ENCODE measurements at regions not wholly inside any gene's neighbourhood (a gene's known extent, or its start where the extent isn't known, plus 50 kb on each side); places are given as distances from the start of the nearest gene placed in this dataset.

DNA sequence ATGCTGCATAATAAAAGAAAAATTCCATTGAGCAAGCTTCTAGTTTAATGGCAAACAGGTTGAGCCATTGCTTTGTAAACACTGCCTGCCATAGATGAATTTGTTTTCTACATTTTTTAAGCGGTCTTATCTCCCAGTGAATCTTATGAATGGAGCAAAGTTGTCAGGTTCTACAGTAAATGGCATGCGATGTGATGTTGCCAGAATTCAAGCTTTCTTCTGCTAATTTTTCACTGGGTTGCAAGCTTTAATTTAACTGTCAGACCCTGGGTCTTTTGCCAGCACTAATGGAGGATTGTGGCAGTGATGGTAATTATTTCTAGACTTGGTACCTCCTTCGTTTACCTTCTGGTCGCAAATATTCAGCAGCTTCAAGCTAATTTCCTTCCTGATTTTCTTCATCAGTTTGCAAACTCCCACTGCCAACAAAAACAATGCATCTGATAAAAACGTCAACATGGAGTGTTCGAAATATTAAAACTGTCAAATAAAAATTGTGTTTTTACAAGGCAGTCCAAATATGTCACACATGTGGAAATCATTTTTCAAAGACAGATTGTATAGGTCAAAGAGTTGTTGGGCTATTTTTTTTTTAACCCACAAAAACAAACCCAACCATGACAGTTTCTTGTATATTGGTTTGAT, 274.2 kb upstream of the ERCC4 start:
- H3K4me1 ChIP-seq (ENCODE audit: control insufficient read depth, insufficient read depth, low read length): no peaks in the 10 kb centered on the region
- no peaks in the 10 kb centered on the region for H3K9me3 ChIP-seq (ENCODE audit: control insufficient read depth, insufficient read depth, low read depth, low read length)
- CTCF ChIA-PET: no interaction called here
- no peak overlapping the region for H3K4me3 ChIP-seq (ENCODE audit: low read depth, low read length)
- no peak overlapping the region for H3K27ac ChIP-seq (ENCODE audit: extremely low read depth, low read depth, low read length)
- TF ChIP-seq ZNF23 (tag by site-specific recombination; IDR thresholded peaks at IDR 0.05; ENCODE audit: borderline replicate concordance): no peak
- TF ChIP-seq ZNF280C (tag by site-specific recombination; IDR thresholded peaks at IDR 0.05): no peak
- no peak for TF ChIP-seq IKZF3 (tag by site-specific recombination; IDR thresholded peaks at IDR 0.05)
- no peak for TF ChIP-seq ZNF121 (tag by site-specific recombination; IDR thresholded peaks at IDR 0.05)
- no peak for TF ChIP-seq TRIM28 (IDR thresholded peaks at IDR 0.05; ENCODE audit: borderline replicate concordance, low read length)
- POLR2A ChIA-PET: no interaction called here
- H3K36me3 ChIP-seq (ENCODE audit: control insufficient read depth in 2 of 2, insufficient read depth in 1 of 2, low read length in 2 of 2): no peaks in the 10 kb centered on the region

- CTCF ChIA-PET: no interaction called here
- TF ChIP-seq ZIC2 (tag by site-specific recombination; IDR thresholded peaks at IDR 0.05) (no peak), KLF8 (tag by site-specific recombination; IDR thresholded peaks at IDR 0.05) (no peak), ZNF843 (tag by site-specific recombination; IDR thresholded peaks at IDR 0.05) (no peak), ZNF2 (tag by site-specific recombination; IDR thresholded peaks at IDR 0.05) (no peak), ZNF580 (tag by site-specific recombination; IDR thresholded peaks at IDR 0.05) (no peak), ZBTB6 (tag by site-specific recombination; IDR thresholded peaks at IDR 0.05) (no peak), ZNF610 (tag by site-specific recombination; IDR thresholded peaks at IDR 0.05; ENCODE audit: borderline replicate concordance) (no peak), ZNF596 (tag by site-specific recombination; IDR thresholded peaks at IDR 0.05) (no peak), ZNF175 (tag by site-specific recombination; IDR thresholded peaks at IDR 0.05) (no peak), ZNF366 (tag by site-specific recombination; conservative IDR thresholded peaks at IDR 0.05) (no peak), ZNF223 (tag by site-specific recombination; IDR thresholded peaks at IDR 0.05) (no peak), ZNF416 (tag by site-specific recombination; IDR thresholded peaks at IDR 0.05) (no peak)
- TF ChIP-seq, protein P1, sequence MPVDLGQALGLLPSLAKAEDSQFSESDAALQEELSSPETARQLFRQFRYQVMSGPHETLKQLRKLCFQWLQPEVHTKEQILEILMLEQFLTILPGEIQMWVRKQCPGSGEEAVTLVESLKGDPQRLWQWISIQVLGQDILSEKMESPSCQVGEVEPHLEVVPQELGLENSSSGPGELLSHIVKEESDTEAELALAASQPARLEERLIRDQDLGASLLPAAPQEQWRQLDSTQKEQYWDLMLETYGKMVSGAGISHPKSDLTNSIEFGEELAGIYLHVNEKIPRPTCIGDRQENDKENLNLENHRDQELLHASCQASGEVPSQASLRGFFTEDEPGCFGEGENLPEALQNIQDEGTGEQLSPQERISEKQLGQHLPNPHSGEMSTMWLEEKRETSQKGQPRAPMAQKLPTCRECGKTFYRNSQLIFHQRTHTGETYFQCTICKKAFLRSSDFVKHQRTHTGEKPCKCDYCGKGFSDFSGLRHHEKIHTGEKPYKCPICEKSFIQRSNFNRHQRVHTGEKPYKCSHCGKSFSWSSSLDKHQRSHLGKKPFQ (tag by site-specific recombination; IDR thresholded peaks at IDR 0.05): no peak
- POLR2A ChIA-PET: no interaction called here
- Histone ChIP-seq H3K27ac (ENCODE audit: extremely low read depth, low read depth, low read length) (no peak overlapping the region), H3K4me1 (ENCODE audit: control insufficient read depth, insufficient read depth, low read length) (no peaks in the 10 kb centered on the region), H3K9me3 (ENCODE audit: control insufficient read depth, insufficient read depth, low read depth, low read length) (no peaks in the 10 kb centered on the region), H3K4me3 (ENCODE audit: low read depth, low read length) (no peak overlapping the region), H3K36me3 (ENCODE audit: control insufficient read depth in 2 of 2, insufficient read depth in 1 of 2, low read length in 2 of 2) (no peaks in the 10 kb centered on the region)
Measured at GRCh38 chr16:13660807-13661206, 259.1 kb upstream of the ERCC4 start.

DNA sequence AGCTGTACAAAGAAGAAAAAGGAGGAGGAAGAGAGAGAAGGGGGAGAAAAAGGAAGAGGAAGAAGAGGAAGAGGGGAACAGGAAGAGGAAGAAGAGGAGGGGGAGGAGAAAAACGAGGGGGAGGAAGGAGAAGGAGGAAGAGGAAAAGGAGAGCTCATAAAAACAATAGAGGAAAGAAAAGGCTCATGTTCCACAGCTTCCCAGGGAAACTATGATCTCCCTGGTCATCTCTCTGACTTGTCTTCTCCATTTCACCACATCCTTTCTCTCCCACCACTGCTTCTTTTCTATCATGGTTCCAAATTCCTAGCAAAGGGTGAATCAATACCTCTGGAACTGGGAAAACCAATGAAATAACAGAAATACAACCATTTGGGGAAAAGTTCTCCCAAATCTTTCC, 254.1 kb upstream of the ERCC4 start:
- no peaks in the 10 kb centered on the region for H3K9me3 ChIP-seq (ENCODE audit: control insufficient read depth, insufficient read depth, low read depth, low read length)
- no peaks in the 10 kb centered on the region for H3K36me3 ChIP-seq (ENCODE audit: control insufficient read depth in 2 of 2, insufficient read depth in 1 of 2, low read length in 2 of 2)
- no peaks in the 10 kb centered on the region for H3K4me1 ChIP-seq (ENCODE audit: control insufficient read depth, insufficient read depth, low read length)
- ChIA-PET CTCF (interaction anchor here (0.6 to 1.3 kb wide), 2 partner anchors 145 to 208 kb away, joined by 3 read pairs; no protein-coding TSS in a partner anchor), POLR2A (no interaction called here)
- H3K4me3 ChIP-seq (ENCODE audit: low read depth, low read length): no peak overlapping the region
- no peak overlapping the region for H3K27ac ChIP-seq (ENCODE audit: extremely low read depth, low read depth, low read length)
- TF ChIP-seq ZNF335 (tag by site-specific recombination; conservative IDR thresholded peaks at IDR 0.05) (no peak), ZNF707 (tag by site-specific recombination; IDR thresholded peaks at IDR 0.05) (no peak)
- TF ChIP-seq, protein P2, sequence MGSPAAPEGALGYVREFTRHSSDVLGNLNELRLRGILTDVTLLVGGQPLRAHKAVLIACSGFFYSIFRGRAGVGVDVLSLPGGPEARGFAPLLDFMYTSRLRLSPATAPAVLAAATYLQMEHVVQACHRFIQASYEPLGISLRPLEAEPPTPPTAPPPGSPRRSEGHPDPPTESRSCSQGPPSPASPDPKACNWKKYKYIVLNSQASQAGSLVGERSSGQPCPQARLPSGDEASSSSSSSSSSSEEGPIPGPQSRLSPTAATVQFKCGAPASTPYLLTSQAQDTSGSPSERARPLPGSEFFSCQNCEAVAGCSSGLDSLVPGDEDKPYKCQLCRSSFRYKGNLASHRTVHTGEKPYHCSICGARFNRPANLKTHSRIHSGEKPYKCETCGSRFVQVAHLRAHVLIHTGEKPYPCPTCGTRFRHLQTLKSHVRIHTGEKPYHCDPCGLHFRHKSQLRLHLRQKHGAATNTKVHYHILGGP (tag by site-specific recombination; IDR thresholded peaks at IDR 0.05): no peak
